ENCODE measurements at regions not wholly inside any gene's neighbourhood (a gene's known extent, or its start where the extent isn't known, plus 50 kb on each side); places are given as distances from the start of the nearest gene placed in this dataset.

DNA sequence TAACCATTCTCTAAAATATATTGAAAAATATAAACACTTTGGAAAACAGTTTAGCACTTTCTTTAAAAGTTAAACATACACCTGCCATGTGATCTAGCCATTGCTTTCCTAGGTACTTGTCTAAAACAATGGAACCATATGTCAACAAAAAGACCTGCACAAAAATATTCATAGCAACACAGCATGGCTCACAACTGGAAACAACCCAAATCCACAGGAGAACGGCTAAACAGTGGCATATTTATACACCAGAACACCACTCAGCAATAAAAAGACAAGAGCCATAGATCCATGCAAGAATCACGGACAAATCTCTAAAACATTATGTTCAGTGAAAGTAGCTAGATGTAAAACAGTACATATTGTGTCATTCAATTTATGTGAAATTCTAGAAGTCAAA is 221.3 kb upstream of the UBE2E2 start:
- TF ChIP-seq, protein P1, sequence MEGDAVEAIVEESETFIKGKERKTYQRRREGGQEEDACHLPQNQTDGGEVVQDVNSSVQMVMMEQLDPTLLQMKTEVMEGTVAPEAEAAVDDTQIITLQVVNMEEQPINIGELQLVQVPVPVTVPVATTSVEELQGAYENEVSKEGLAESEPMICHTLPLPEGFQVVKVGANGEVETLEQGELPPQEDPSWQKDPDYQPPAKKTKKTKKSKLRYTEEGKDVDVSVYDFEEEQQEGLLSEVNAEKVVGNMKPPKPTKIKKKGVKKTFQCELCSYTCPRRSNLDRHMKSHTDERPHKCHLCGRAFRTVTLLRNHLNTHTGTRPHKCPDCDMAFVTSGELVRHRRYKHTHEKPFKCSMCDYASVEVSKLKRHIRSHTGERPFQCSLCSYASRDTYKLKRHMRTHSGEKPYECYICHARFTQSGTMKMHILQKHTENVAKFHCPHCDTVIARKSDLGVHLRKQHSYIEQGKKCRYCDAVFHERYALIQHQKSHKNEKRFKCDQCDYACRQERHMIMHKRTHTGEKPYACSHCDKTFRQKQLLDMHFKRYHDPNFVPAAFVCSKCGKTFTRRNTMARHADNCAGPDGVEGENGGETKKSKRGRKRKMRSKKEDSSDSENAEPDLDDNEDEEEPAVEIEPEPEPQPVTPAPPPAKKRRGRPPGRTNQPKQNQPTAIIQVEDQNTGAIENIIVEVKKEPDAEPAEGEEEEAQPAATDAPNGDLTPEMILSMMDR (IDR thresholded peaks at IDR 0.05): no peak
- TF ChIP-seq EP300 (IDR thresholded peaks at IDR 0.05; ENCODE audit: low read depth) (no peak), POLR2AphosphoS5 (IDR thresholded peaks at IDR 0.05) (no peak), POLR2A (IDR thresholded peaks at IDR 0.05) (no peak)
